IMR-90 (cell line): ENCODE measurements at regions not wholly inside any gene's neighbourhood (a gene's known extent, or its start where the extent isn't known, plus 50 kb on each side); places are given as distances from the start of the nearest gene placed in this dataset.

Experiments used
- CEBPB ChIP-seq: IDR thresholded peaks from 2 replicates; pipeline ENCODE4 v1.6.1; 2012; ENCODE audit warnings: low read depth, low read length, improper control_type of control experiment
- CTCF ChIP-seq: conservative IDR thresholded peaks from 2 replicates; pipeline ENCODE4 v1.5.1; 2012; ENCODE audit warnings: mild to moderate bottlenecking, low read depth, low read length, improper control_type of control experiment
- ELK1 ChIP-seq: fragments of 150-350 bp; IDR thresholded peaks from 2 replicates; pipeline ENCODE4 v1.6.1; 2016; ENCODE audit warnings: low read depth, mild to moderate bottlenecking, low read length, moderate library complexity, borderline replicate concordance
- MXI1 ChIP-seq: IDR thresholded peaks from 2 replicates; pipeline ENCODE4 v1.6.1; 2012; ENCODE audit warnings: low read depth, mild to moderate bottlenecking, low read length, moderate library complexity, borderline replicate concordance
- POLR2A ChIP-seq: IDR thresholded peaks from 2 replicates; pipeline ENCODE4 v1.6.1; 2012; ENCODE audit warnings: mild to moderate bottlenecking, low read depth, low read length

GRCh38 chr17:13409455-13409854 lies 192.3 kb downstream of the HS3ST3A1 start:
- TF ChIP-seq ELK1 (no peak), CTCF (no peak), MXI1 (no peak), POLR2A (no peak), CEBPB (no peak)
